ENCODE measurements at regions not wholly inside any gene's neighbourhood (a gene's known extent, or its start where the extent isn't known, plus 50 kb on each side); places are given as distances from the start of the nearest gene placed in this dataset.

DNA sequence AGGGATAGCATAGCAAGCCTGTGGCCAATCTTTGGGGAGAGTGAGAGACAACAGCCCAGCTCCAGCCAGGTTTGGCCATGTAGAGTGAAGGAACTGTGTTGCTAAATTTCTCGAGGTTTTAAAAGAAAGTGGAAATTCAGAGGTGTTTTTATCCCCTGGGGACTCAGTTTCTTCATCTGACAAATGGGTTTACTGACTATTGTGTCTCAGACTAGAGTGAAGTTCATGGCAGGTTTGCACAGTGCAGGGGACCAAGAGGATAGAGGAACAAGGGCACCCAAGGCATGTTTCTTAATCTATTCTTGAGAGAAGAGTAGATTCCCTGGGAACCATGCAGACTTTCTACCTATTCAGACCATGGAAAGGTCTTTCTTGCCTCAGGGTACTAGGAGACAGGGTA, 555.8 kb upstream of the C16orf82 start:
- CTCF ChIA-PET = no interaction called here

DNA sequence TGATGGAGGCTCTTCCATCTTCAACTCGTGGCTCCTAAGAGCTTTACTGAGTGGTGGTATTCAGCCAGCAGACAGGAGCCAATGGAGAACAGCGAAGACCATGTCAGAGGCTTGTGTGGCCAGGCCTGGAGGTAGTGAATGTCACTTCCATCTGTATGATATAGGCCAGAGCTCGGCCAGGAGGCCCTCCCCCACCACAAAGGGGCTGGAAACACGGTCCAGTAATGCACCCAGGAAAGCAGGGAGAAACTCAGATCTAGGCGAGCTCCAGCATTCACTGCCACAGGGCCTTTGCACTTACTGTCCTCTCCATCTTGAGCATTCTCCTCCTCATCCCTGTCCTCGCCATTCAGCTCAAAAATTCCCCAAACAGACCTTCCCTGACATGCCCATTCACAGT, 555.3 kb upstream of the C16orf82 start:
- H3K4me3 ChIP-seq (replicated peaks in 1 of 2; ENCODE audit: low read depth in 1 of 2, low read length in 2 of 2) = no peak overlapping the region
- ATAC-seq (no peak), DNase-seq (ENCODE audit: low read depth, low spot score) (no peak)
- no peaks in the 10 kb centered on the region for H3K9me2 ChIP-seq (ENCODE audit: insufficient read depth)
- no peak overlapping the region for H3K27ac ChIP-seq (ENCODE audit: low read depth, low read length)
- no peak overlapping the region for H3K9ac ChIP-seq (ENCODE audit: low read length)
- no peaks in the 10 kb centered on the region for H3K4me1 ChIP-seq (ENCODE audit: control insufficient read depth in 1 of 2, insufficient read depth in 2 of 2, low read length in 2 of 2)
- ChIA-PET RAD21 (ENCODE audit: low non-redundant PET in 1 of 2, low total read pairs in 2 of 2, uncharacterized antibody in 2 of 2, unreplicated experiment in 2 of 2) (no interaction called here), CTCF (no interaction called here), POLR2A (no interaction called here)
- H4K20me1 ChIP-seq (ENCODE audit: insufficient read depth) = no peaks in the 10 kb centered on the region
- H3K36me3 ChIP-seq (ENCODE audit: control insufficient read depth in 1 of 2, insufficient read depth in 2 of 2, low read length in 2 of 2) = no peaks in the 10 kb centered on the region
- H3K27me3 ChIP-seq (ENCODE audit: insufficient read depth, low read length) = no peaks in the 10 kb centered on the region
- BruUV-seq (replicated peaks) = no TSS peak
- no peak overlapping the region for H2AFZ ChIP-seq (ENCODE audit: low read depth, low read length, poor library complexity, severe bottlenecking)
- intact Hi-C loops (cut with micrococcal nuclease) = no loop called here
- no peaks in the 10 kb centered on the region for H3K79me2 ChIP-seq (ENCODE audit: insufficient read depth, low read length)
- H3K4me2 ChIP-seq (ENCODE audit: low read length) = no peak overlapping the region
- H3K9me3 ChIP-seq (ENCODE audit: control insufficient read depth in 1 of 2, insufficient read depth in 1 of 2, low read depth in 1 of 2, low read length in 2 of 2) = peaks cover 0 to 3% of the 10 kb centered on the region in 2 experiments; a peak in 1 of 4 replicates
- TF ChIP-seq POLR2A (IDR thresholded peaks at IDR 0.05; ENCODE audit: borderline replicate concordance, extremely low read depth, insufficient read depth, insufficient read length) = no peak
- TF ChIP-seq TCF7L2 (IDR thresholded peaks at IDR 0.05; ENCODE audit: borderline replicate concordance, extremely low read depth, insufficient read depth, insufficient read length) = no peak
- TF ChIP-seq, protein P1, sequence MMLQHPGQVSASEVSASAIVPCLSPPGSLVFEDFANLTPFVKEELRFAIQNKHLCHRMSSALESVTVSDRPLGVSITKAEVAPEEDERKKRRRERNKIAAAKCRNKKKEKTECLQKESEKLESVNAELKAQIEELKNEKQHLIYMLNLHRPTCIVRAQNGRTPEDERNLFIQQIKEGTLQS (IDR thresholded peaks at IDR 0.05) = no peak
- TF ChIP-seq FOSL1 (IDR thresholded peaks at IDR 0.05; ENCODE audit: low read depth) = no peak
- TF ChIP-seq SP1 (IDR thresholded peaks at IDR 0.05; ENCODE audit: low read depth) = no peak
- TF ChIP-seq CBX3 (IDR thresholded peaks at IDR 0.05; ENCODE audit: low read depth) = no peak
- no peak for TF ChIP-seq YY1 (IDR thresholded peaks at IDR 0.05; ENCODE audit: extremely low read depth, insufficient replicate concordance, low read depth, low read length)
- TF ChIP-seq JUND (IDR thresholded peaks at IDR 0.05) = no peak
- no peak for TF ChIP-seq SIN3A (IDR thresholded peaks at IDR 0.05; ENCODE audit: low read depth)
- TF ChIP-seq, protein P2, sequence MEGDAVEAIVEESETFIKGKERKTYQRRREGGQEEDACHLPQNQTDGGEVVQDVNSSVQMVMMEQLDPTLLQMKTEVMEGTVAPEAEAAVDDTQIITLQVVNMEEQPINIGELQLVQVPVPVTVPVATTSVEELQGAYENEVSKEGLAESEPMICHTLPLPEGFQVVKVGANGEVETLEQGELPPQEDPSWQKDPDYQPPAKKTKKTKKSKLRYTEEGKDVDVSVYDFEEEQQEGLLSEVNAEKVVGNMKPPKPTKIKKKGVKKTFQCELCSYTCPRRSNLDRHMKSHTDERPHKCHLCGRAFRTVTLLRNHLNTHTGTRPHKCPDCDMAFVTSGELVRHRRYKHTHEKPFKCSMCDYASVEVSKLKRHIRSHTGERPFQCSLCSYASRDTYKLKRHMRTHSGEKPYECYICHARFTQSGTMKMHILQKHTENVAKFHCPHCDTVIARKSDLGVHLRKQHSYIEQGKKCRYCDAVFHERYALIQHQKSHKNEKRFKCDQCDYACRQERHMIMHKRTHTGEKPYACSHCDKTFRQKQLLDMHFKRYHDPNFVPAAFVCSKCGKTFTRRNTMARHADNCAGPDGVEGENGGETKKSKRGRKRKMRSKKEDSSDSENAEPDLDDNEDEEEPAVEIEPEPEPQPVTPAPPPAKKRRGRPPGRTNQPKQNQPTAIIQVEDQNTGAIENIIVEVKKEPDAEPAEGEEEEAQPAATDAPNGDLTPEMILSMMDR (IDR thresholded peaks at IDR 0.05 in 2 of 3, conservative IDR thresholded peaks at IDR 0.05 in 1 of 3; ENCODE audit: borderline replicate concordance in 1 of 3, insufficient read depth in 1 of 3, low read depth in 2 of 3, low read length in 2 of 3) = no peak
- TF ChIP-seq, protein P3, sequence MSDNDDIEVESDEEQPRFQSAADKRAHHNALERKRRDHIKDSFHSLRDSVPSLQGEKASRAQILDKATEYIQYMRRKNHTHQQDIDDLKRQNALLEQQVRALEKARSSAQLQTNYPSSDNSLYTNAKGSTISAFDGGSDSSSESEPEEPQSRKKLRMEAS (IDR thresholded peaks at IDR 0.05) = no peak
- no peak for TF ChIP-seq EGR1 (IDR thresholded peaks at IDR 0.05; ENCODE audit: low read depth)

More for the DNA sequence above, 555.8 kb upstream of the C16orf82 start:
- ATAC-seq (no peak), DNase-seq (ENCODE audit: low read depth, low spot score) (no peak)
- intact Hi-C loops (cut with micrococcal nuclease) = no loop called here
- no peaks in the 10 kb centered on the region for H3K79me2 ChIP-seq (ENCODE audit: insufficient read depth, low read length)
- H3K9me2 ChIP-seq (ENCODE audit: insufficient read depth) = no peaks in the 10 kb centered on the region
- RAD21 ChIA-PET (ENCODE audit: low non-redundant PET in 1 of 2, low total read pairs in 2 of 2, uncharacterized antibody in 2 of 2, unreplicated experiment in 2 of 2) = no interaction called here
- no peaks in the 10 kb centered on the region for H3K27me3 ChIP-seq (ENCODE audit: insufficient read depth, low read length)
- POLR2A ChIA-PET = no interaction called here
- no peaks in the 10 kb centered on the region for H3K4me1 ChIP-seq (ENCODE audit: control insufficient read depth in 1 of 2, insufficient read depth in 2 of 2, low read length in 2 of 2)
- H4K20me1 ChIP-seq (ENCODE audit: insufficient read depth) = no peaks in the 10 kb centered on the region
- H3K4me2 ChIP-seq (ENCODE audit: low read length) = no peak overlapping the region
- H3K9me3 ChIP-seq (ENCODE audit: control insufficient read depth in 1 of 2, insufficient read depth in 1 of 2, low read depth in 1 of 2, low read length in 2 of 2) = peaks cover 0 to 3% of the 10 kb centered on the region in 2 experiments; a peak in 1 of 4 replicates
- no peaks in the 10 kb centered on the region for H3K36me3 ChIP-seq (ENCODE audit: control insufficient read depth in 1 of 2, insufficient read depth in 2 of 2, low read length in 2 of 2)
- H3K27ac ChIP-seq (ENCODE audit: low read depth, low read length) = no peak overlapping the region
- no peak overlapping the region for H3K9ac ChIP-seq (ENCODE audit: low read length)
- H3K4me3 ChIP-seq (replicated peaks in 1 of 2; ENCODE audit: low read depth in 1 of 2, low read length in 2 of 2) = no peak overlapping the region
- no peak overlapping the region for H2AFZ ChIP-seq (ENCODE audit: low read depth, low read length, poor library complexity, severe bottlenecking)
- BruUV-seq (replicated peaks) = no TSS peak
- no peak for TF ChIP-seq SIN3A (IDR thresholded peaks at IDR 0.05; ENCODE audit: low read depth)
- TF ChIP-seq, protein P2 (IDR thresholded peaks at IDR 0.05 in 2 of 3, conservative IDR thresholded peaks at IDR 0.05 in 1 of 3; ENCODE audit: borderline replicate concordance in 1 of 3, insufficient read depth in 1 of 3, low read depth in 2 of 3, low read length in 2 of 3) = no peak
- no peak for TF ChIP-seq SP1 (IDR thresholded peaks at IDR 0.05; ENCODE audit: low read depth)
- TF ChIP-seq TCF7L2 (IDR thresholded peaks at IDR 0.05; ENCODE audit: borderline replicate concordance, extremely low read depth, insufficient read depth, insufficient read length) = no peak
- no peak for TF ChIP-seq CEBPB (IDR thresholded peaks at IDR 0.05; ENCODE audit: low read depth)
- TF ChIP-seq EZH2phosphoT487 (IDR thresholded peaks at IDR 0.05; ENCODE audit: borderline replicate concordance) = no peak
- no peak for TF ChIP-seq SRF (IDR thresholded peaks at IDR 0.05; ENCODE audit: low read depth)
- TF ChIP-seq RAD21 (IDR thresholded peaks at IDR 0.05; ENCODE audit: low read depth) = no peak
- no peak for TF ChIP-seq ELF1 (IDR thresholded peaks at IDR 0.05; ENCODE audit: borderline replicate concordance, low read depth)
- TF ChIP-seq FOSL1 (IDR thresholded peaks at IDR 0.05; ENCODE audit: low read depth) = no peak
- TF ChIP-seq POLR2A (IDR thresholded peaks at IDR 0.05; ENCODE audit: borderline replicate concordance, extremely low read depth, insufficient read depth, insufficient read length) = no peak
